HCT116 (cell line): ENCODE measurements at regions not wholly inside any gene's neighbourhood (a gene's known extent, or its start where the extent isn't known, plus 50 kb on each side); places are given as distances from the start of the nearest gene placed in this dataset.

ENCODE experiments used
- ATAC-seq: fragments of 200-7000 bp; cut with Tn5 transposase; 2 replicates; pipeline ENCODE4 v1.9.1; 2020; ENCODE audit warnings: mild to moderate bottlenecking, moderate library complexity
- BruUV-seq: library from RNA; stranded (reverse); fragments of 400-500 nt; replicated peaks from 2 replicates; lab custom pipeline; 2021; lab: Mats Ljungman, UMichigan
- CTCF ChIA-PET: fragments of 300-600 bp; sonication (Branson Sonifier 250); formaldehyde crosslinking; loops from one replicate; lab custom pipeline; 2021; ENCODE audit warnings: antibody characterized with exemption; lab: Charles Lee
- POLR2A ChIA-PET: fragments of 300-600, 350-600 bp; sonication (Branson Sonifier 250); formaldehyde crosslinking; loops from one replicate; lab custom pipeline; 2021; ENCODE audit warnings: antibody characterized with exemption; lab: Charles Lee
- RAD21 ChIA-PET, 2 experiments: fragments of 300-600 bp; sonication (Branson Sonifier 250); formaldehyde crosslinking; loops; one replicate each; lab custom pipeline; 2023; ENCODE audit warnings: low total read pairs in 2 of 2; ENCODE audit not compliant: uncharacterized antibody in 2 of 2, unreplicated experiment in 2 of 2, low non-redundant PET in 1 of 2; lab: Charles Lee
- DNase-seq: peaks from one replicate; pipeline ENCODE4 v3.0.0-alpha.2; 2010; ENCODE audit warnings: low read depth, low spot score
- H2AFZ ChIP-seq: fragments of 200-600 bp; shearing (Covaris generic), sonication (generic); 2 replicates; pipeline ENCODE4 v1.6.1; 2017; ENCODE audit warnings: low read depth, mixed run types, mixed read lengths, antibody characterized with exemption, low read length; ENCODE audit not compliant: poor library complexity, severe bottlenecking
- H3K27ac ChIP-seq: 2 replicates; pipeline ENCODE4 v1.5.1; 2012; ENCODE audit warnings: low read depth, low read length
- H3K27me3 ChIP-seq: fragments of 200-600 bp; sonication (generic); 2 replicates; pipeline ENCODE4 v1.6.1; 2016; ENCODE audit warnings: mixed run types, low read length, mixed read lengths; ENCODE audit not compliant: insufficient read depth
- H3K36me3 ChIP-seq, 2 experiments: fragments of 200-500 bp in 1 of 2; fragments of 200-600 bp in 1 of 2; sonication (Bioruptor generic) in 1 of 2; sonication (generic) in 1 of 2; 2 replicates each; pipeline versions ENCODE4 v1.5.1 to v1.6.1; 2014 to 2016; ENCODE audit warnings: low read length in 2 of 2, inconsistent platforms in 1 of 2, mixed read lengths in 1 of 2, mixed run types in 1 of 2; ENCODE audit not compliant: insufficient read depth in 2 of 2, control insufficient read depth in 1 of 2
- H3K4me1 ChIP-seq, 2 experiments: fragments of 200-600 bp in 1 of 2; sonication (generic) in 1 of 2; 2 replicates each; pipeline versions ENCODE4 v1.5.1 to v1.6.1; 2012 to 2017; ENCODE audit warnings: low read length in 2 of 2, inconsistent platforms in 1 of 2, mild to moderate bottlenecking in 1 of 2, mixed read lengths in 1 of 2, mixed run types in 1 of 2, moderate library complexity in 1 of 2; ENCODE audit not compliant: insufficient read depth in 2 of 2, control insufficient read depth in 1 of 2
- H3K4me2 ChIP-seq: fragments of 200-600 bp; sonication (generic); 2 replicates; pipeline ENCODE4 v1.6.1; 2017; ENCODE audit warnings: mixed run types, low read length, mixed read lengths
- H3K4me3 ChIP-seq, 2 experiments: fragments of 200-600 bp in 1 of 2; sonication (generic) in 1 of 2; replicated peaks in 1 of 2; 2 replicates each; pipeline ENCODE4 v1.5.1; 2011 to 2016; ENCODE audit warnings: low read length in 2 of 2, control low read depth in 1 of 2, low read depth in 1 of 2, mild to moderate bottlenecking in 1 of 2, mixed read lengths in 1 of 2, mixed run types in 1 of 2
- H3K79me2 ChIP-seq: fragments of 200-600 bp; sonication (generic); 2 replicates; pipeline ENCODE4 v1.6.1; 2017; ENCODE audit warnings: mild to moderate bottlenecking, mixed run types, low read length, moderate library complexity, mixed read lengths; ENCODE audit not compliant: insufficient read depth
- H3K9ac ChIP-seq: fragments of 200-600 bp; sonication (generic); 2 replicates; pipeline ENCODE4 v1.6.1; 2016; ENCODE audit warnings: low read length, mixed read lengths
- H3K9me2 ChIP-seq: fragments of 200-600 bp; sonication (generic), shearing (Covaris generic); 2 replicates; pipeline ENCODE4 v1.6.1; 2017; ENCODE audit warnings: mixed run types, mild to moderate bottlenecking, moderate library complexity; ENCODE audit not compliant: insufficient read depth
- H3K9me3 ChIP-seq, 2 experiments: fragments of 200-500 bp in 1 of 2; fragments of 200-600 bp in 1 of 2; sonication (Bioruptor generic) in 1 of 2; sonication (generic) in 1 of 2; 2 replicates each; pipeline ENCODE4 v1.6.1; 2014 to 2017; ENCODE audit warnings: low read length in 2 of 2, mixed read lengths in 2 of 2, inconsistent platforms in 1 of 2, low read depth in 1 of 2, mild to moderate bottlenecking in 1 of 2, mixed run types in 1 of 2, moderate library complexity in 1 of 2; ENCODE audit not compliant: control insufficient read depth in 1 of 2, insufficient read depth in 1 of 2
- H4K20me1 ChIP-seq: fragments of 200-600 bp; sonication (generic), shearing (Covaris generic); 2 replicates; pipeline ENCODE4 v1.6.1; 2017; ENCODE audit warnings: mixed run types, mild to moderate bottlenecking, moderate library complexity; ENCODE audit not compliant: insufficient read depth
- ATF3 ChIP-seq: IDR thresholded peaks from 2 replicates; pipeline ENCODE4 v1.6.1; 2012
- CBX3 ChIP-seq: IDR thresholded peaks from 2 replicates; pipeline ENCODE4 v1.6.1; 2012; ENCODE audit warnings: low read depth
- CEBPB ChIP-seq: IDR thresholded peaks from 2 replicates; pipeline ENCODE4 v1.6.1; 2012; ENCODE audit warnings: low read depth
- EGR1 ChIP-seq: IDR thresholded peaks from 2 replicates; pipeline ENCODE4 v1.6.1; 2012; ENCODE audit warnings: low read depth
- ELF1 ChIP-seq: IDR thresholded peaks from 2 replicates; pipeline ENCODE4 v1.6.1; 2012; ENCODE audit warnings: low read depth, borderline replicate concordance
- EZH2 ChIP-seq: fragments of 200-600 bp; sonication (generic); IDR thresholded peaks from 2 replicates; pipeline ENCODE4 v1.6.1; 2017; ENCODE audit warnings: antibody characterized with exemption, mixed run types
- FOSL1 ChIP-seq: IDR thresholded peaks from 2 replicates; pipeline ENCODE4 v1.6.1; 2012; ENCODE audit warnings: low read depth
- JUND ChIP-seq: IDR thresholded peaks from 2 replicates; pipeline ENCODE4 v1.6.1; 2012
- MAX ChIP-seq: IDR thresholded peaks from 2 replicates; pipeline ENCODE4 v1.6.1; 2012
- POLR2AphosphoS5 ChIP-seq: IDR thresholded peaks from 2 replicates; pipeline ENCODE4 v1.6.1; 2011; ENCODE audit warnings: mild to moderate bottlenecking, low read depth, low read length, moderate library complexity
- RAD21 ChIP-seq: IDR thresholded peaks from 2 replicates; pipeline ENCODE4 v1.6.1; 2012; ENCODE audit warnings: low read depth, mild to moderate bottlenecking
- REST ChIP-seq: IDR thresholded peaks from 2 replicates; pipeline ENCODE4 v1.6.1; 2012; ENCODE audit warnings: low read depth
- SP1 ChIP-seq: IDR thresholded peaks from 2 replicates; pipeline ENCODE4 v1.6.1; 2012; ENCODE audit warnings: low read depth
- TCF7L2 ChIP-seq: IDR thresholded peaks from 2 replicates; pipeline ENCODE4 v1.7.0; 2011; ENCODE audit warnings: borderline replicate concordance, inconsistent platforms; ENCODE audit not compliant: insufficient read depth, insufficient read length; ENCODE audit errors: extremely low read depth
- intact Hi-C: fragments of 100-400 bp; cut with micrococcal nuclease; formaldehyde crosslinking; loops from 2 replicates; pipeline ENCODE4 v1.10.0; 2022

- Histone ChIP-seq H4K20me1 (no peaks in the 10 kb centered on the region), H3K27ac (no peak overlapping the region), H3K9me2 (no peaks in the 10 kb centered on the region), H3K9me3 (peaks cover 6 to 24% of the 10 kb centered on the region in 2 experiments; a peak in 2 of 4 replicates), H3K27me3 (no peaks in the 10 kb centered on the region), H2AFZ (no peak overlapping the region), H3K36me3 (no peaks in the 10 kb centered on the region), H3K79me2 (no peaks in the 10 kb centered on the region), H3K4me1 (no peaks in the 10 kb centered on the region), H3K4me3 (no peak overlapping the region), H3K4me2 (no peak overlapping the region), H3K9ac (no peak overlapping the region)
- intact Hi-C loops, result no loop called here
- ChIA-PET RAD21 (no interaction called here), CTCF (no interaction called here), POLR2A (no interaction called here)
- no peak for TF ChIP-seq REST
- TF ChIP-seq JUND, result no peak
- no peak for TF ChIP-seq TCF7L2
- no peak for TF ChIP-seq CBX3
- no peak for TF ChIP-seq FOSL1
- DNase-seq (no peak), ATAC-seq (no peak)
- BruUV-seq, result no TSS peak
These were observed 527.1 kb downstream of the MRPL39 start for GRCh38 chr21:25080141-25080540.

GRCh38 chr21:25079053-25079452, 528.2 kb downstream of the MRPL39 start:
- ChIA-PET CTCF (no interaction called here), RAD21 (no interaction called here), POLR2A (no interaction called here)
- BruUV-seq, result no TSS peak
- Histone ChIP-seq H3K9me2 (no peaks in the 10 kb centered on the region), H3K4me1 (no peaks in the 10 kb centered on the region), H2AFZ (no peak overlapping the region), H3K27ac (no peak overlapping the region), H3K4me3 (no peak overlapping the region), H3K4me2 (no peak overlapping the region), H3K9me3 (peaks cover 6 to 24% of the 10 kb centered on the region in 2 experiments; a peak in 2 of 4 replicates), H3K27me3 (no peaks in the 10 kb centered on the region), H3K36me3 (no peaks in the 10 kb centered on the region), H3K9ac (no peak overlapping the region), H4K20me1 (no peaks in the 10 kb centered on the region), H3K79me2 (no peaks in the 10 kb centered on the region)
- ATAC-seq, result no peak
- intact Hi-C loops, result no loop called here
- no peak for DNase-seq
- TF ChIP-seq FOSL1 (no peak), EZH2 (no peak), SP1 (no peak), POLR2AphosphoS5 (no peak), EGR1 (no peak), REST (no peak), RAD21 (no peak), CBX3 (no peak), TCF7L2 (no peak), ATF3 (no peak), MAX (no peak), ELF1 (no peak), CEBPB (no peak)
